Amniotic epithelial cell (primary cell): ENCODE measurements at regions not wholly inside any gene's neighbourhood (a gene's known extent, or its start where the extent isn't known, plus 50 kb on each side); places are given as distances from the start of the nearest gene placed in this dataset.

Experiments
- DNase-seq: peaks from one replicate; pipeline ENCODE4 v3.0.0-alpha.2; 2010; ENCODE audit warnings: low read depth

- no peak for DNase-seq
These were observed 419.6 kb downstream of the MED13L start for GRCh38 chr12:115857923-115858322.

GRCh38 chr12:115857160-115857920 is 420.2 kb downstream of the MED13L start:
- no peak for DNase-seq

GRCh38 chr12:115852054-115852453 is 425.4 kb downstream of the MED13L start:
- no peak for DNase-seq

DNA sequence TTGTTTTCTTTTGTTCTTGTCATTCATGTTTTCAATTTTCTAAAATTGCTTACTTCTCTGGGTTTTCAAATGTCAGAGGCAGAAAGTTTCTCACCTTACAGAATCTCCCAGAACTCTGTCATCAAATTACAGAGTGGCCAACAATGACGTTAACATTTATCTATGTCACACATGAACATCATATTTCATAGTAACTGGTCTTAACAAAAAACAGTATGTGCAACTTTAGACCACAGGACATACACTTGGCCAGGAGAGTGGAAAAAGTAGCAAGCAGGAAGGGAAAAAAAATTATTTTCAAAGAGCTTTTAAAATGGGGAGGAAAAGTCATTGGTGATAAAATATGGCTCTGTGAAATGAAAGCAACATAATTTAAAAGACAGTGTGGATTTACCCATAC is 426.5 kb downstream of the MED13L start:
- no peak for DNase-seq

DNA sequence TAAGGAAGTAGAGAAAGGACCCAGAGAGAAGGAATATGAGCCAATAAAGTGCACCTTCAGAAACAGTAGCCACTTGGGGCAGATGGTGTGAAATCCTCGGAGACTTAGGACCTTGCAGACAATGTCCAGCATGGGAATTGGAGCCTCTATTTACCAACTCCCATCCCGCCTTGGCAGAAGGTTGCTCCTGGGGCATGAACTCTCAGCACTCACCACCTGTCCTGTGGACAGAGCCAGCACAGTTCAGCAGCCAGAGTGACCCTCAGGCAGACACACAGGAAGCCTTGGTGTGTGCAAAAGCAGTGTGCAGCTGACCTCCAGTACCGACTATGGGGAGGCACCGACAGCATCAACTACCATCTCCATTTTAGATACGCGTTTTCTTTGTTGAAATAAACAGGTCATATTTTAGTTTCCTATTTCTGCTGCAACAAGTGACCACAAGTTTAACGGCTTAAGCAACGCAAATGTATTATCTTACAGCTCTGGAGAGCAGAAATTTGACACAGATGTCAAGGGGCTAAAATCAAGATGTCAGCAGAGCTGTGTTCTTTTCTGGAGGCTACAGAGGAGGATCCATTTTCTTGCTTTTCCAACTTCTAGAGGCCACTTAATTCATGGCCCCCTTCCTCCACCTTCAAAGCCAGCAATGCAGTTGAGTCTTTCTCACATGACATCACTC is 428.1 kb downstream of the MED13L start:
- no peak for DNase-seq

- DNase-seq = no peak
These were observed 430.1 kb downstream of the MED13L start for GRCh38 chr12:115847398-115847797.

DNA sequence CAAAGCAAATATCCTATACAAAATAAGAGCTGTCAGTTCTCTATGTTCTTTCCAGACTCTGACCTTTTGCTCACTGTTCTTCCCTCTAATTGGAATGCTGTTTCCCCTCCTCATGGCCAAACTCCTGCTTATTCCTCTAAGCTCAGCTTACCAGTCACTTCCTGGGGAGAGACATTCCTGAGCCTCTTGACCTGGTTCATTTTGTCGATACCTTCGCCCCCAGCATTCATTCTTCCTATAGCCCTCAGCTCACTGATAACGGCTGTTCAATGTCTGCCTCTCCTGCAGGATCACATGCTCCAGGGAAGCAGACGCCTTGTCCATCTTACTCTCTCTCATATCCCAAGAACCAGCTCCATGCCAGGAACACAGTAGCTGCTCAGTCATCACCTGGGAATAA is 431.0 kb downstream of the MED13L start:
- DNase-seq = no peak

GRCh38 chr12:115840159-115840558 is 437.3 kb downstream of the MED13L start:
- DNase-seq = peak; percentile 8

GRCh38 chr12:115838952-115839351 is 438.5 kb downstream of the MED13L start:
- DNase-seq = no peak

DNA sequence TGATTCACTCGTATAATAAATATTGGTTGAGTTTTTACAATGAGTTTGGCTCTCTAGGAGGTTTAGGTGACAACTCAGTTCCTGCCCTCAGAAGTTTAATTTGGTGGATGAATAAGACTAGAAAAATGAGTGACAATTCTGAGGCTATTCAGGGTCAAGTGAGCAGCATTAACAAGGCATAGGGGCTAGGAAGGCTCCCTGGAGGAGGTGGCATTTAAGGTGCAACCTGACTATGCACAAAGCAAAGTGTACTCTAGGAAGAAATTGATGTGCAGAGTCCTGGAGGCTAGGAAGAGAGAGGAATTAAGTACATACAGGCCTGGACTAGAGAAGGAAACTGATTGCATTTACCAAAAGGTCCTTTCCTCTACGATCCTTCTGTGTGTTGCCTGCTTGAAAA is 440.3 kb downstream of the MED13L start:
- no peak for DNase-seq

DNA sequence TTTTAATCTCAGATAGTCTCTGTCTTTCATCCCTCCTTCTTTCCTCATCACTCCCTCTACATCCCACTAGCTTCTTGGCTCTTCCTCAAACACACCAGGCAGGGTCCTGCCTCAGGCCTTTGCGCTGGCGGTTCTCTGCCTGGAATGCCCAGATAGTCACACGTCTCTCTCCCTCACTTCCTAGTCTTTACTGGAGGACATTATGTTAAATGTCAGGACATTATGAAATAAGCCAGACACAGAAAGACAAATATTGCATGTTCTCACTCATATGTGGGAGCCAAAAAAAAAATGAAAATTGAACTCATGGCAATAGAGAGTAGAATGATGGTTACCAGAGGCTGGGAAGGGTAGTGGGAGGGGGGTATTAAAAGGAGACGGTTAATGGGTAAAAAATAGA is 442.0 kb downstream of the MED13L start:
- peak; percentile 38 for DNase-seq

DNA sequence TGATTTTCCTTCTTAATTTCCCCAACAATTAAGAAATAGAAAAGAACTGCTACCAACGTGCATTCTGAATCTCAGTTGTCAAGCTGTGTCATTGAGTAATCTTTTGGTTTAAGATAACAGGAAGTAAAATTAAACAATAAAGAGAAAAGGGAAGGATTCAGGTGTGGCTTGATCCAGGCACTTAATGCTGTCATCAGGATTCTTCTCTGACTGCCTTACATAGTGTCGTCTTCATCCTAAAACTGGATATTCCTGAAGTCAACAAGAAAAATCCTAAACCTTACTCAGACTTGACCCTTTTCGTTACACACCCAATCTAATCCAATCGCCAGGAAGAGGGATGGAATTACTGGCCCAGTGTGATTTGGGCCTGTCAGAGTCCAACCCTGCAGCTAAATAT is 443.8 kb downstream of the MED13L start:
- no peak for DNase-seq

- no peak for DNase-seq
These were observed 446.9 kb downstream of the MED13L start for GRCh38 chr12:115830633-115831032.

GRCh38 chr12:115830070-115830469 is 447.4 kb downstream of the MED13L start:
- DNase-seq = no peak

DNA sequence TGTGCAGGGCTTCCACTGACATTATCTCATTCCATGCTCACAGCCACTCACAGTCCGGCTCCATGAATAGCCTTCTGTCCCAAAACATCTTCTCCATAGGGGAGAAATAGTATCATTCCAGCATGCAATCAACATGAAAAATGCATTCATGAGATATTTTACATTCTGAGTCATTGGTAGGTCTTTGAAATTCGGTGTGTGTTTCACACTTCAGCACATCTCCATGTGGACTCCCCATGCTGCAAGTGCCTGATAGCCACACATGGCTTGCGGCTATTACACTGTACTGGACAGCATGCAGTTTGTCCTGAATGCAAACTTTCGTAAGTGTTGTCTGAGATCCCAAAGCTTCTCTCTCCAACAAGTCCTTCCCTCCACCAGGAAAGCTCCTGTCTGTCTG is 449.3 kb downstream of the MED13L start:
- peak; percentile 7 for DNase-seq

DNA sequence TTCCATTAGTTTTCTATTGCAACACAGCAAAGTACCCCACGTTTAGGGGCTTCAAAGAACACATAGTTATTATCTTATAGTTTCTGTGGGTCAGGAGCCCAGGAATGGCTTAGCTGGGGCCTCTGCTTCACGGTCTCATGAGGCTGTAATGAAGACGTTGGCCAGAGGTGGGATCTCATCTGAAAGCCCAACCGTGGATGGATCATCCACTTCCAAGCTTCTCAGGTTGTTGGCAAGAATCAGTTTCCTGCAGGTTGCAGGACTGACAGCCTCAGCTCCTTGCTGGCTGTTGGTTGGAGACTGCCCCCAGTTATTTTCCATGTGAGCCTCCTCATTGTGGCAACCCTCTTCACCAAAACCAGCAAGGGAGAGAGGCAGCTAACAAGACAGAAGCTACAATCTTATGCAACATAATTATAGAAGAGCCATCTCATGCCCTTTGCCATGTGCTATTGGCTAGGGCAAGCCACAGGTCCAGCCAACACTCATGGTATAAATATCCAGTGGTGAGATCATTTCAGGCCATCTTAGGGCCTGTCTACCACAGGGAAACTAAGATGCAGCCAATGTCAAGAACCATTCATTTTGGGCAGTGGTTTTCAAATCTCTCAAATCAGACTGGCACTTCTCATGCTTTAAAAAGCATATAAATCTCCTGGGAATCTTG is 452.4 kb downstream of the MED13L start:
- no peak for DNase-seq

- peak; percentile 41 for DNase-seq
These were observed 453.9 kb downstream of the MED13L start for GRCh38 chr12:115823635-115824034.

DNA sequence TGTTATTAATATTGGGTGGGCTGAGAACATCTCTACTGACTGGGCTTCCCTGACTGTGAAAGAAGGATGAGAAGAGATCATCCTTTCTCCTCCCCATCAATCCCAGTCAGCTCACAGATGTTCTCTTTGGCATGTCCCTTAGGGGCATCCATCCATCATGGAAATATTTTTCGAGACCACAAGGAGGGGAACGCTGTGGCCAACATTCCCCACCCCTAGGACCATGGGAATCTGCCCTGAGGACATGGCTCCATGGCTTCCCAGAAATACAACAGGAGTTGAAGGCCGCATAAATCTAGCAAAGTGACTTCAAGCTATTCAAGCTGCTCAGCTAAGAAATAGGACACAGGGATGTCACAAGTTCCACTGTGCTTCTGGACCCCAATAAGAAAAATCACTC is 456.8 kb downstream of the MED13L start:
- no peak for DNase-seq

DNA sequence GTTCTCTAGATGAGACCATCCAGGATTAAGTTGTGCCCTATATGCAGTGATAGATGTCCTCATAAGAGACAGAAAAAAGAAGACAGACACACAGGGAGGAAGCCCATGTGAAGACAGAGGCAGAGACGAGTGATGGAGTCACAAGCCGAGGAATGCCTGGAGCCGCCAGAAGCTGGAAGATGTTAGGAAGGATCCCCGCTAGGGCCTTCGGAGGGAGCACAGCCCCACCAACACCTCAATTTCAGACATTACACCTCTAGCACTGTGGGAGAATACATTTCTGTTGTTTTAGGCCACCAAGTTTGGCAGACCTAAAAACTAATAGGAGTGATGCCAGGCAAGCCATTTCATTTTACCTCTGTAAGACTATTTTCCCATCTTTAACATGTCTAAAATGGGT is 458.5 kb downstream of the MED13L start:
- no peak for DNase-seq

GRCh38 chr12:115817389-115817788 is 460.1 kb downstream of the MED13L start:
- no peak for DNase-seq

- DNase-seq = no peak
These were observed 461.6 kb downstream of the MED13L start for GRCh38 chr12:115815924-115816323.

DNA sequence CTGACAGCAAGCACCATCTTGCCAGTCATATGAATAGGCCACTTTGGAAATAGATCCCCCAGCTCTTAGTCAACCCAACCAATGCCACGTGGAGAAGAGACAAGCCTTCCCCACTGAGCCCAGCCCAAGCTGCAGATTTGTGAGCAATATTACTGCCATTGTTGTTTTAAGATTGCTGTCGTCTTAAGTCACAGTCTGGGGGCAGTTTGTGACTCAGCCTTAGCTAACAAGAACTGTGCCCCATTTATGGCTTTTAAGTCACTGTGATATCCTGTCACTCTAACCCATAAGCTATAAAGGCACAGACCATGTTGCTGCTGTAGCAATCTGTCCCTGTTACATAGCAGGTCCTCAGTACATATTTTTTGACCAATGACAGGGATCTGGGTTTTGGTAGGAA is 464.2 kb downstream of the MED13L start:
- DNase-seq = no peak

DNA sequence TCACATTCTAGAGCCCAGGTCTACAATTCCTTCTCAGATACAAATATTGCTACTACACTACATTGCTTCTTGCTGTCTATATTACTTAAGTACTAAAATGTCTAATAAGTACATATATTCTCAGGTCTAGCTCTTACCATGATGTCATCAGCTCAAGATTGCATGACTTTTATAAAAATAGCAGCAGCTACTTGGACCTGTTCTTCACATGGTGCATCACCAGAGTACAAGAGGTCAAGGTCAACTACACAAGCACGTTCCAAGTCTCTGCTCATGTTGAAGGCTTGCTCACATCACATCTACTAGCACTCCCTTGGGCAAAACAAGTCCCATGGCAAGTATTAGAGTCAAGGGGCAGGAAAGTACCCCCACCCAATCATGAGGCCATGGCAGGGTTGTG is 465.6 kb downstream of the MED13L start:
- peak; percentile 20 for DNase-seq
